ENCODE measurements at regions not wholly inside any gene's neighbourhood (a gene's known extent, or its start where the extent isn't known, plus 50 kb on each side); places are given as distances from the start of the nearest gene placed in this dataset.
A peak's percentile ranks its signal among the peaks of the same experiment; 100 is the strongest.

GRCh38 chr1:87439821-87440220 lies 111.1 kb downstream of the LMO4 start:
- CTCF ChIA-PET: no interaction called here
- no peak for TF ChIP-seq TCF7L2 (IDR thresholded peaks at IDR 0.05; ENCODE audit: low read depth, low read length)
- TF ChIP-seq SIN3A (IDR thresholded peaks at IDR 0.05; ENCODE audit: borderline replicate concordance, insufficient read depth, low read depth, low read length): no peak
- TF ChIP-seq REST (IDR thresholded peaks at IDR 0.05; ENCODE audit: insufficient read depth in 1 of 2, low read depth in 2 of 2, low read length in 1 of 2): no peak
- TF ChIP-seq CTCF (IDR thresholded peaks at IDR 0.05): no peak
- TF ChIP-seq POLR2AphosphoS5 (IDR thresholded peaks at IDR 0.05; ENCODE audit: low read depth, low read length): no peak
- ATAC-seq: no peak
- Histone ChIP-seq H3K27ac (ENCODE audit: low read length) (no peak overlapping the region), H3K27me3 (ENCODE audit: control insufficient read depth, insufficient read depth, low read length) (no peaks in the 10 kb centered on the region), H3K4me3 (ENCODE audit: low read depth in 2 of 2, low read length in 2 of 2) (no peak overlapping the region), H3K9me3 (ENCODE audit: control insufficient read depth, insufficient read depth, low read depth, low read length) (no peaks in the 10 kb centered on the region), H3K36me3 (ENCODE audit: control insufficient read depth, insufficient read depth, low read length) (no peaks in the 10 kb centered on the region), H3K4me1 (ENCODE audit: control insufficient read depth, insufficient read depth, low read length) (no peaks in the 10 kb centered on the region)
- POLR2A ChIA-PET: no interaction called here
- in situ Hi-C loops (cut with HindIII; ENCODE audit: low pct_unique_long_range_greater_than_20kb, low sequenced_read_pairs): no loop called here
- no peak for DNase-seq (ENCODE audit: low read depth, low spot score)
- intact Hi-C loops (cut with micrococcal nuclease; ENCODE audit: unreplicated experiment): no loop called here
- no TSS peak for BruUV-seq (replicated peaks)

DNA sequence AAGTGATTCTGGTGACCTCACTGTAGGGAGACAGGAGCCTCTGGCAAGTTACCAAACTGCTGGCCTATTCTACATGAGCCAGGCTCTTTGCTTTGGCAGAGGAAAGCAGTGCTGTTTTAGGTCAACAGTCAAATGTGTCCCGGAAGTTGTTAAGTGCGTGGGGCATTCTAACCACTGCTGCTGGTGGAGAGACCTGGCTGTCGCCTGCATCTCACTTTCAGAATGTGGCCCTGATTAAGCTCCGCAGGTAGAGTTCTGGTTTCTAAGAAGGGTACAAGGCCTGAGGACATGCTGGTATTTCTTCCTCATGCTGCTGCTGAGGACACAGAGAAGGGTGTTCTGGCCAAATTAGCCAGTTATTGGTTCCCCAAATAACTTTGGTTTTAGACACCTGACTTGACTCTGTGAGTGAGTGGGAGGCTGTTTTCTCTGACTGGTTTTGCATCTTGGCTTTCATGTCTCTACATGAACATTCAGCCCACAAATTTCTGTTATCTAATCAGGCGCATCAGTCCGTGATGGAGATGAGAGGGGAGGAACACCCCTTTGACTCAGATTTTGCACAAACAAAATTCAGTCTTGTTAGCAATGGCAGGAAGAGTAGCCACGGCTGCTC lies 120.8 kb downstream of the LMO4 start:
- BruUV-seq (replicated peaks): no TSS peak
- ATAC-seq: peak; percentile 26; the same call in 1 of the 2 replicates
- no peak overlapping the region for H3K27ac ChIP-seq (ENCODE audit: low read length)
- DNase-seq (ENCODE audit: low read depth, low spot score): no peak
- H3K9me3 ChIP-seq (ENCODE audit: control insufficient read depth, insufficient read depth, low read depth, low read length): no peaks in the 10 kb centered on the region
- TF ChIP-seq SIN3A (IDR thresholded peaks at IDR 0.05; ENCODE audit: borderline replicate concordance, insufficient read depth, low read depth, low read length) (no peak), CTCF (IDR thresholded peaks at IDR 0.05) (no peak), POLR2AphosphoS5 (IDR thresholded peaks at IDR 0.05; ENCODE audit: low read depth, low read length) (no peak), REST (IDR thresholded peaks at IDR 0.05; ENCODE audit: insufficient read depth in 1 of 2, low read depth in 2 of 2, low read length in 1 of 2) (no peak), TCF7L2 (IDR thresholded peaks at IDR 0.05; ENCODE audit: low read depth, low read length) (no peak)
- ChIA-PET POLR2A (no interaction called here), CTCF (no interaction called here)
- H3K4me3 ChIP-seq (ENCODE audit: low read depth in 2 of 2, low read length in 2 of 2): no peak overlapping the region
- no peaks in the 10 kb centered on the region for H3K4me1 ChIP-seq (ENCODE audit: control insufficient read depth, insufficient read depth, low read length)
- H3K36me3 ChIP-seq (ENCODE audit: control insufficient read depth, insufficient read depth, low read length): no peaks in the 10 kb centered on the region
- intact Hi-C loops (cut with micrococcal nuclease; ENCODE audit: unreplicated experiment): no loop called here
- in situ Hi-C loops (cut with HindIII; ENCODE audit: low pct_unique_long_range_greater_than_20kb, low sequenced_read_pairs): no loop called here
- H3K27me3 ChIP-seq (ENCODE audit: control insufficient read depth, insufficient read depth, low read length): no peaks in the 10 kb centered on the region

All from Panc1 (cell line).